ENCODE measurements at regions not wholly inside any gene's neighbourhood (a gene's known extent, or its start where the extent isn't known, plus 50 kb on each side); places are given as distances from the start of the nearest gene placed in this dataset.

- H3K27ac ChIP-seq (ENCODE audit: control insufficient read depth, insufficient read depth, low read length): no peak overlapping the region
- dilution Hi-C loops (cut with MboI; ENCODE audit: extremely low pct_ligation_motif_present, low sequenced_read_pairs): no loop called here
- no peaks in the 10 kb centered on the region for H3K79me2 ChIP-seq (ENCODE audit: control insufficient read depth, insufficient read depth, low read length)
- H3K4me1 ChIP-seq (ENCODE audit: control insufficient read depth, extremely low read depth, insufficient read depth, low read length): no peaks in the 10 kb centered on the region
- H4K20me1 ChIP-seq (ENCODE audit: control insufficient read depth, extremely low read depth, insufficient read depth, low read length): no peaks in the 10 kb centered on the region
- no peak for DNase-seq (ENCODE audit: low read depth, low spot score)
- H3K27me3 ChIP-seq (ENCODE audit: control insufficient read depth, extremely low read depth, insufficient read depth, low read length): no peaks in the 10 kb centered on the region
- H3K36me3 ChIP-seq (ENCODE audit: control insufficient read depth in 2 of 2, extremely low read depth in 1 of 2, insufficient read depth in 2 of 2, low read length in 2 of 2): no peaks in the 10 kb centered on the region
- no peak for TF ChIP-seq EZH2 (IDR thresholded peaks at IDR 0.05; ENCODE audit: low read length)
- TF ChIP-seq, protein P1, sequence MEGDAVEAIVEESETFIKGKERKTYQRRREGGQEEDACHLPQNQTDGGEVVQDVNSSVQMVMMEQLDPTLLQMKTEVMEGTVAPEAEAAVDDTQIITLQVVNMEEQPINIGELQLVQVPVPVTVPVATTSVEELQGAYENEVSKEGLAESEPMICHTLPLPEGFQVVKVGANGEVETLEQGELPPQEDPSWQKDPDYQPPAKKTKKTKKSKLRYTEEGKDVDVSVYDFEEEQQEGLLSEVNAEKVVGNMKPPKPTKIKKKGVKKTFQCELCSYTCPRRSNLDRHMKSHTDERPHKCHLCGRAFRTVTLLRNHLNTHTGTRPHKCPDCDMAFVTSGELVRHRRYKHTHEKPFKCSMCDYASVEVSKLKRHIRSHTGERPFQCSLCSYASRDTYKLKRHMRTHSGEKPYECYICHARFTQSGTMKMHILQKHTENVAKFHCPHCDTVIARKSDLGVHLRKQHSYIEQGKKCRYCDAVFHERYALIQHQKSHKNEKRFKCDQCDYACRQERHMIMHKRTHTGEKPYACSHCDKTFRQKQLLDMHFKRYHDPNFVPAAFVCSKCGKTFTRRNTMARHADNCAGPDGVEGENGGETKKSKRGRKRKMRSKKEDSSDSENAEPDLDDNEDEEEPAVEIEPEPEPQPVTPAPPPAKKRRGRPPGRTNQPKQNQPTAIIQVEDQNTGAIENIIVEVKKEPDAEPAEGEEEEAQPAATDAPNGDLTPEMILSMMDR (optimal IDR thresholded peaks at IDR 0.05 in 1 of 3, IDR thresholded peaks at IDR 0.05 in 1 of 3, conservative IDR thresholded peaks at IDR 0.05 in 1 of 3; ENCODE audit: extremely low read depth in 1 of 3, insufficient read depth in 2 of 3, low read length in 3 of 3): no peak
- H3K4me3 ChIP-seq (ENCODE audit: control insufficient read depth in 2 of 3, extremely low read depth in 1 of 3, insufficient read depth in 2 of 3, low read depth in 1 of 3, low read length in 3 of 3): no peak overlapping the region
- no peak overlapping the region for H3K9ac ChIP-seq (ENCODE audit: control insufficient read depth, extremely low read depth, insufficient read depth, low read length)
- FAIRE-seq: no peak
- H3K9me3 ChIP-seq (ENCODE audit: control insufficient read depth, low read depth, low read length): no peaks in the 10 kb centered on the region
- no peak overlapping the region for H3K4me2 ChIP-seq (ENCODE audit: control insufficient read depth, extremely low read depth, insufficient read depth, low read depth, low read length)
- H2AFZ ChIP-seq (ENCODE audit: control insufficient read depth, low read length): no peak overlapping the region
- H3K9me1 ChIP-seq (ENCODE audit: control insufficient read depth, extremely low read depth, insufficient read depth, low read length): no peaks in the 10 kb centered on the region
Observed at GRCh38 chr7:81583882-81584533, 185.8 kb downstream of the HGF start.

DNA sequence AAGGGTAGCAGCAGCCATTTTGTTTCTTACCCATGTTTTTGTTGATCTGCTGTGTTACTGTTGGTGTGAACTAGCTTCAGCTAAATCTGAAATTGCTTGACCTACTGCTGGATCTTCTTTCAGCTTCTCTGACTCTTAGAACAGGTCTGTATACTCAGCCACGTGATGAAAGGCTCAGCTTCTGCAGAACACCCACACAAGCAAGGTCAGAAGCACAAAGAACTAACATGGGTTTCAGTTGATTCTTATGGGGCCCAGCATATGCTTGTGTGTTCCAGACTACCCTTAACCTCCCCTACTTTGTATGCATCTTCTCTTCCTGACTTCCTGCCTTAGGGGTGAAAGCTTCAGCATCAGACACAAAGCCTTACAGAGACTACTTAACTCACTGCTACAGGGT is 186.8 kb downstream of the HGF start:
- H3K9me3 ChIP-seq (ENCODE audit: control insufficient read depth, low read depth, low read length): no peaks in the 10 kb centered on the region
- no peaks in the 10 kb centered on the region for H3K4me1 ChIP-seq (ENCODE audit: control insufficient read depth, extremely low read depth, insufficient read depth, low read length)
- TF ChIP-seq EZH2 (IDR thresholded peaks at IDR 0.05; ENCODE audit: low read length): no peak
- TF ChIP-seq, protein P1 (optimal IDR thresholded peaks at IDR 0.05 in 1 of 3, IDR thresholded peaks at IDR 0.05 in 1 of 3, conservative IDR thresholded peaks at IDR 0.05 in 1 of 3; ENCODE audit: extremely low read depth in 1 of 3, insufficient read depth in 2 of 3, low read length in 3 of 3): no peak
- no peak overlapping the region for H3K4me3 ChIP-seq (ENCODE audit: control insufficient read depth in 2 of 3, extremely low read depth in 1 of 3, insufficient read depth in 2 of 3, low read depth in 1 of 3, low read length in 3 of 3)
- H3K79me2 ChIP-seq (ENCODE audit: control insufficient read depth, insufficient read depth, low read length): no peaks in the 10 kb centered on the region
- H3K9ac ChIP-seq (ENCODE audit: control insufficient read depth, extremely low read depth, insufficient read depth, low read length): no peak overlapping the region
- H3K4me2 ChIP-seq (ENCODE audit: control insufficient read depth, extremely low read depth, insufficient read depth, low read depth, low read length): no peak overlapping the region
- no peak overlapping the region for H2AFZ ChIP-seq (ENCODE audit: control insufficient read depth, low read length)
- no peak overlapping the region for H3K27ac ChIP-seq (ENCODE audit: control insufficient read depth, insufficient read depth, low read length)
- H3K27me3 ChIP-seq (ENCODE audit: control insufficient read depth, extremely low read depth, insufficient read depth, low read length): no peaks in the 10 kb centered on the region
- H3K36me3 ChIP-seq (ENCODE audit: control insufficient read depth in 2 of 2, extremely low read depth in 1 of 2, insufficient read depth in 2 of 2, low read length in 2 of 2): no peaks in the 10 kb centered on the region
- no peak for DNase-seq (ENCODE audit: low read depth, low spot score)
- dilution Hi-C loops (cut with MboI; ENCODE audit: extremely low pct_ligation_motif_present, low sequenced_read_pairs): no loop called here
- H3K9me1 ChIP-seq (ENCODE audit: control insufficient read depth, extremely low read depth, insufficient read depth, low read length): no peaks in the 10 kb centered on the region
- H4K20me1 ChIP-seq (ENCODE audit: control insufficient read depth, extremely low read depth, insufficient read depth, low read length): no peaks in the 10 kb centered on the region
- FAIRE-seq: peak; percentile 9
